DMS53 treated with DMSO at 0.1 percent for 48 hours (cell line): ENCODE measurements at regions not wholly inside any gene's neighbourhood (a gene's known extent, or its start where the extent isn't known, plus 50 kb on each side); places are given as distances from the start of the nearest gene placed in this dataset.

Source experiments
- DNase-seq: peaks from one replicate; lab custom pipeline; 2025; ENCODE audit not compliant: unreplicated experiment; lab: John Stamatoyannopoulos, UW

- DNase-seq: no peak
These were observed 318.5 kb upstream of the CWC22 start for GRCh38 chr2:180325416-180326120.

GRCh38 chr2:180324182-180324581 is 317.1 kb upstream of the CWC22 start:
- DNase-seq: no peak

- no peak for DNase-seq
These were observed 315.7 kb upstream of the CWC22 start for GRCh38 chr2:180322781-180323180.

GRCh38 chr2:180319586-180320405 is 312.7 kb upstream of the CWC22 start:
- DNase-seq: no peak

GRCh38 chr2:180314086-180314485 is 307.0 kb upstream of the CWC22 start:
- no peak for DNase-seq

- DNase-seq: no peak
These were observed 305.4 kb upstream of the CWC22 start for GRCh38 chr2:180312542-180312941.

- DNase-seq: no peak
These were observed 300.0 kb upstream of the CWC22 start for GRCh38 chr2:180307096-180307495.

GRCh38 chr2:180306346-180306745 is 299.2 kb upstream of the CWC22 start:
- DNase-seq: no peak

- no peak for DNase-seq
These were observed 284.7 kb upstream of the CWC22 start for GRCh38 chr2:180291552-180292421.

- DNase-seq: no peak
These were observed 284.0 kb upstream of the CWC22 start for GRCh38 chr2:180291060-180291459.

- DNase-seq: peak; percentile 41
These were observed 282.5 kb upstream of the CWC22 start for GRCh38 chr2:180289627-180290026.

- DNase-seq: no peak
These were observed 272.5 kb upstream of the CWC22 start for GRCh38 chr2:180279581-180279980.

- no peak for DNase-seq
These were observed 269.6 kb upstream of the CWC22 start for GRCh38 chr2:180276733-180277132.

GRCh38 chr2:180268006-180268405 is 260.9 kb upstream of the CWC22 start:
- DNase-seq: no peak

- no peak for DNase-seq
These were observed 254.9 kb upstream of the CWC22 start for GRCh38 chr2:180261976-180262375.

- DNase-seq: no peak
These were observed 251.5 kb upstream of the CWC22 start for GRCh38 chr2:180258579-180258978.

- no peak for DNase-seq
These were observed 251.0 kb upstream of the CWC22 start for GRCh38 chr2:180258041-180258537.

GRCh38 chr2:180257247-180257646 is 250.2 kb upstream of the CWC22 start:
- no peak for DNase-seq

GRCh38 chr2:180255981-180256380 is 248.9 kb upstream of the CWC22 start:
- no peak for DNase-seq

- DNase-seq: no peak
These were observed 247.8 kb upstream of the CWC22 start for GRCh38 chr2:180254872-180255271.

- DNase-seq: no peak
These were observed 240.6 kb upstream of the CWC22 start for GRCh38 chr2:180247658-180248057.
